GM10266 (cell line): ENCODE measurements at regions not wholly inside any gene's neighbourhood (a gene's known extent, or its start where the extent isn't known, plus 50 kb on each side); places are given as distances from the start of the nearest gene placed in this dataset.

Experiments used
- DNase-seq: peaks from one replicate; pipeline ENCODE4 v3.0.0; 2012; ENCODE audit errors: extremely low spot score
- TF ChIP-seq, protein P1 (sequence below): IDR thresholded peaks from 2 replicates; pipeline ENCODE4 v1.5.1; 2012; ENCODE audit warnings: mild to moderate bottlenecking, low read depth; ENCODE audit not compliant: control insufficient read depth, insufficient read depth; ENCODE audit errors: missing control alignments

DNA sequence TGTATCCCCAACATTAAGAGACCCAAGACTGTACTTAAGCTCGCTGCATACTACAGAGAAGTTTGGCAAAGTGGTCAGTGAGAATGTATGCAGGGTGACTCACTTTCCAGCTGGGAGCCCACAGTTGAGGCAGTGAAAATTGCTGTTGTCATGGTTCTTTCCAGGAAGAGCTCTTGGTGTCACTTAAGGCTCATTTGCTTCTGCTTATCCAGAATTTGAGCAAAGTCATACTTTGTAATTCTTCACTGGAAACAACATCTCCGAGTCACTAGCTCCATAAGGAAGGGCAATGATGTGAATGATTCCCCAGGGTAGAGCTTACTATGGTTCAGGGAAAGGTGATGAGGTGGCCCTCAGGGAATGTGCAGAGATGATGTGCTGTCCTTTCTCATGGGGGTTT, 65.4 kb upstream of the FBXL4 start:
- no peak for DNase-seq

DNA sequence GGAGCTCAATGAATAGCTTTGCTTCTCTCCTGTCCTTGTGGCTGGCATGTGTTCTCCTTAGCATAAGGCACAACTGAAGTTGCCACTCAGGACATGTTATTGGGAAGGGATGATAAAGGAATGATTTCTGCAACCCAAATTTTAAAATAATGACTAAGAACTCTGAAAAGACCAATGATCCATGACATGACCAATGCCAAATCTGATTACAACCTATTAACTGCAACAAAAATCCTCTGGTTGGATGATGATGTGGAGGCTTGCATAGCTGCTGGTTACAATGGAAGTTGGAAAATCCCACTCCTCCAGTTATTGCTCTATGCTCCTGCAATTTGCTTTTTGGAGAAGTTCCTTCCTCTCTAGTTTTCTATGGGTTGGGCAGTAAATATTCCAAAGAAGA, 63.4 kb upstream of the FBXL4 start:
- DNase-seq = no peak
- TF ChIP-seq, protein P1, sequence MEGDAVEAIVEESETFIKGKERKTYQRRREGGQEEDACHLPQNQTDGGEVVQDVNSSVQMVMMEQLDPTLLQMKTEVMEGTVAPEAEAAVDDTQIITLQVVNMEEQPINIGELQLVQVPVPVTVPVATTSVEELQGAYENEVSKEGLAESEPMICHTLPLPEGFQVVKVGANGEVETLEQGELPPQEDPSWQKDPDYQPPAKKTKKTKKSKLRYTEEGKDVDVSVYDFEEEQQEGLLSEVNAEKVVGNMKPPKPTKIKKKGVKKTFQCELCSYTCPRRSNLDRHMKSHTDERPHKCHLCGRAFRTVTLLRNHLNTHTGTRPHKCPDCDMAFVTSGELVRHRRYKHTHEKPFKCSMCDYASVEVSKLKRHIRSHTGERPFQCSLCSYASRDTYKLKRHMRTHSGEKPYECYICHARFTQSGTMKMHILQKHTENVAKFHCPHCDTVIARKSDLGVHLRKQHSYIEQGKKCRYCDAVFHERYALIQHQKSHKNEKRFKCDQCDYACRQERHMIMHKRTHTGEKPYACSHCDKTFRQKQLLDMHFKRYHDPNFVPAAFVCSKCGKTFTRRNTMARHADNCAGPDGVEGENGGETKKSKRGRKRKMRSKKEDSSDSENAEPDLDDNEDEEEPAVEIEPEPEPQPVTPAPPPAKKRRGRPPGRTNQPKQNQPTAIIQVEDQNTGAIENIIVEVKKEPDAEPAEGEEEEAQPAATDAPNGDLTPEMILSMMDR = no peak

More for the DNA sequence above, 65.4 kb upstream of the FBXL4 start:
- TF ChIP-seq, protein P1 = no peak

DNA sequence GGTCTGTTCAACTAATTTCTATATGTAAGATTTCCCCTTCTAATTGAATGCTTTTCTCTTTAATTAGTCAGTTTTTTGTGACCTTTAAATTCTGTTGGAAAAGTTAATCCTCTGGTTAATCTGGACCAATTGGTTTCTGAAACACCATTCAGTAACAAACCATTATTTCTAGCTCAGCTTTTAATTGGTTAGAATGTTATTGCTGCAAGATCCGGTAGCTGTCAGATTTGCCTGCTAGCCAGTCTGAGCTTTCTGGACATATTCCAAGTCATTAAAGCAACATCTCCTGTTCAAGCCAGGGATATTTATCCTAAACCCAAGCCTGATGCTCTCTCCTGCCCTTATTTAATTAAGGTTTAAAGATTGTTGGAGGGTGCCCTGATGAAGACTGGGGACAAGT, 55.1 kb upstream of the FBXL4 start:
- no peak for DNase-seq

DNA sequence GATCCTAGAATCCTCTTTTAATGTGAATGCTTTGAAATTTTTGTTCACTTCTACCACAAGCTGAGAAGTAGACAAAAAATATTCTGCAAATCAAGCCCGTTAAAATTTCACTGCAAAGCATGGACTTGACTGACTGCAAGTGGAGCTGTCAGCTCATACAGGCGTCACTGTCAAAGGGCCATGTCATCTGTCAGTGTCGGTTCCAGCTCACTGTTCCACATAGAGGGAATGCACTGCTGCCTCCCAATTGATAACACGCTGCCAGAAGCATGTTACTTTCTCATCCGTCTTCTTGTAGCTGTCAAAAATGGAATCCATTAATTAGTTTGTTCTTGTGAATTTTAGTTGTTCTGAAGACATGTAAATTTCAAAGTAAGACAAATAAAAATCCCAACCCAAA, 50.4 kb upstream of the FBXL4 start:
- TF ChIP-seq, protein P1 = no peak
- DNase-seq = no peak

More for the DNA sequence above, 55.1 kb upstream of the FBXL4 start:
- TF ChIP-seq, protein P1 = no peak
